AG10803 (cell line): ENCODE measurements at regions not wholly inside any gene's neighbourhood (a gene's known extent, or its start where the extent isn't known, plus 50 kb on each side); places are given as distances from the start of the nearest gene placed in this dataset.
A peak's percentile ranks its signal among the peaks of the same experiment; 100 is the strongest.

Experiments used
- DNase-seq: peaks from one replicate; pipeline ENCODE4 v3.0.0; 2010; ENCODE audit warnings: low read depth
- H3K4me3 ChIP-seq: 2 replicates; pipeline ENCODE4 v1.5.1; 2011; ENCODE audit warnings: mild to moderate bottlenecking, low read length, control low read depth
- TF ChIP-seq, protein P1 (sequence below): conservative IDR thresholded peaks from 2 replicates; pipeline ENCODE4 v1.5.1; 2011; ENCODE audit warnings: mild to moderate bottlenecking, low read length, control low read depth, inconsistent platforms

DNA sequence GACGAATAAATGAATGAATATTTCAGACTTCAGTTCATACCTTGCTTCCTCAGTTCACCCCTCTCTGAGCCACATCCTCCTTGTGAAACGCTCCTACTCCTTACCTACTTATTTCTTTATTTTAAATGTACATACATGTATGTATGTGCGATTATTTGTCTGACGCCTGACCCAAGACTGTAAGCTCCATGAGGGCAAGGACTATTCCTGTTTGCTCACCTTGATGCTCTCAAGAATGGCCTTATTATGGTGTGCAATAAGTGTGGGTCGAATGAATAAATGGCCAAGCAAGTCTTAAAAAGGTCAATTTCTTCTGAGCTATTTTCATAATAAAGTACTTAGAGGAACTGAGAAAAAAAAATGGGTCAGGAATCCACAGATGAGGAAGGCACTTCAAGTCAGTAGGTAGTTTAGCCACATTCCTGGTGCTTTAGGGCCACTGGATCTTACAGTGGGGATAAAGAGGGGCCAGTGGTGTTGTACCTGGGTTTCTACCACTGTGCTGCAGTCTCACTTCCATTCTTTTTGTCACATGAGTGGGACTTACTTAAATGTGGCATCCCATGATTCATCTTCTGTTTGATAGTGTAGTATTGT lies 74.7 kb downstream of the SDC1 start:
- DNase-seq, result no peak
- H3K4me3 ChIP-seq, result no peak overlapping the region
- TF ChIP-seq, protein P1, sequence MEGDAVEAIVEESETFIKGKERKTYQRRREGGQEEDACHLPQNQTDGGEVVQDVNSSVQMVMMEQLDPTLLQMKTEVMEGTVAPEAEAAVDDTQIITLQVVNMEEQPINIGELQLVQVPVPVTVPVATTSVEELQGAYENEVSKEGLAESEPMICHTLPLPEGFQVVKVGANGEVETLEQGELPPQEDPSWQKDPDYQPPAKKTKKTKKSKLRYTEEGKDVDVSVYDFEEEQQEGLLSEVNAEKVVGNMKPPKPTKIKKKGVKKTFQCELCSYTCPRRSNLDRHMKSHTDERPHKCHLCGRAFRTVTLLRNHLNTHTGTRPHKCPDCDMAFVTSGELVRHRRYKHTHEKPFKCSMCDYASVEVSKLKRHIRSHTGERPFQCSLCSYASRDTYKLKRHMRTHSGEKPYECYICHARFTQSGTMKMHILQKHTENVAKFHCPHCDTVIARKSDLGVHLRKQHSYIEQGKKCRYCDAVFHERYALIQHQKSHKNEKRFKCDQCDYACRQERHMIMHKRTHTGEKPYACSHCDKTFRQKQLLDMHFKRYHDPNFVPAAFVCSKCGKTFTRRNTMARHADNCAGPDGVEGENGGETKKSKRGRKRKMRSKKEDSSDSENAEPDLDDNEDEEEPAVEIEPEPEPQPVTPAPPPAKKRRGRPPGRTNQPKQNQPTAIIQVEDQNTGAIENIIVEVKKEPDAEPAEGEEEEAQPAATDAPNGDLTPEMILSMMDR, result no peak

DNA sequence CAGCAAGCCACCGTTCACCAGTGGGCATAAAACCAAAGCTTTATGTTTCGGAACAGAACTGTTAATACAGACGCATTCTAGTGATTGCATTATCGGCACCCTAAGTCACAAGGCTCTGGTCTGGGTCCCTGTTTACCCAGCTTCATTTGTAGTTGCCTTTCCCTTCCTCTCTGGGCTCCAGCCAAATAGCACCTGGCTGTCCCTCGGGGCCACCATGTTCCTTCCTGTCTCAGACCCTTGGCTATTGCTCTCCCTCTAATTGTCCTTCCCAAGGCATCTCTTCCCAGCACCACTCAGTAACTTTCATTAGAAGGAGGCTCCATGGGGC lies 75.3 kb downstream of the SDC1 start:
- no peak for DNase-seq
- TF ChIP-seq, protein P1, result no peak; the same call in 1 of the 2 replicates
- no peak overlapping the region for H3K4me3 ChIP-seq

DNA sequence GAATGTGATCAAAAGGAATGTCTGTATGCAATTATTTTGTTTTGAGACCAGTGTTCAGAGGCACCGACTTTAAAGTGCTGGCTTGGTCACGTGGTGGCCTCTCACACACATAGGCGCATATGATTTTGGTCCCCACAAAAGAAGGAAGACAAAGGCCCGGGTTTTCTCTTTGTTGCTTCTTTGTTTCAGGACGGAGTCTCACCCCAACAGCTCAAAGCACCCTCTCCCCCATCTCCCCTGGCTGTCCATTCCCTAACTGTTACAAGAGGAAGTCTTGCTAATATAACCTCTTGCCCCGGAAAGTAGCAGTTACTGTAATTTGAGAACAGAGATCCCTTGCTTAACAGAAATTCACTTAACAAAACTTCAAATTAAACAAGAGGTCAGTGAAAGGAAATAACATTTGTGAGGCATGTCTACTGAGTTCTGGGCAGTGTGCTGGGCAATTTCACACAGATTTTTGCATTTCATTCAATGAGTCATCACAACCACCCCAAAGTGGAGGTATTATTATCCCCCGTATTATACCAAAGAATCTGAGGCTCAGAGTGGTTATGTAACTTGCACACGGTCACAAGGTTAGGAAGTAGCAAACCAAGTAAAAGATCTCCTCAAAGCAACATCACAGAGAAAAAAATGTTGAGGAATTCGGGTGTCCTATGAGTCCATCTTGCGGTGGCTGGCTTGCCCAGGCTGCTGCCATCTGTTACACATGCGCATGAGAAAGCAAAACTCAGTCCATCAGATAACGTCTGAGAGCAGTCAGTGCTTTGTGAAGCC lies 75.8 kb downstream of the SDC1 start:
- peak; percentile 96 for DNase-seq

DNA sequence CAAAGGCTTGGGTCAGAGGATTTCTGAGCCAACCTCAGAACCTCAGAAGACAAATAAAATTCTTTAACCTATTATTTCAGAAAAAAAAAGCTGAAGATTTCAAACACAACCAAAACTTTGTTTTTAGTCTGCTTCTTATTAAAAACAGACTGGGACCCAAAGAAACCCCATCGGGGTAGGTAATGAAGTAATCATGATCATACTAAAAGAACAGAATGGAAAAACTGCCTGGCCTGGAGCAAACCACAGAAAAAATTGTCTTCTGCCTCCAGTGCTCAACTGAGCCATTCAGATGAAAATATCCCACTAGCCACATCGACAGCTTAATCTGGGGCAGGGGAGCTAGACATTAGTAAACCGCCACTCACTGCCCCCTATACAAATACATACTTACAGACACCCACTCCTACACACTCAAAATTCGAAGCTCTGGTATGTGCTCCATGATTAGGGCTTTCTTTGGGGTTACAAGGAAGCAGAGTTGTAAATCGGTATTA lies 76.5 kb downstream of the SDC1 start:
- peak; percentile 57 for DNase-seq
- no peak overlapping the region for H3K4me3 ChIP-seq
- TF ChIP-seq, protein P1, result no peak

More for the DNA sequence above, 75.8 kb downstream of the SDC1 start:
- H3K4me3 ChIP-seq, result no peak overlapping the region
- TF ChIP-seq, protein P1, result no peak

DNA sequence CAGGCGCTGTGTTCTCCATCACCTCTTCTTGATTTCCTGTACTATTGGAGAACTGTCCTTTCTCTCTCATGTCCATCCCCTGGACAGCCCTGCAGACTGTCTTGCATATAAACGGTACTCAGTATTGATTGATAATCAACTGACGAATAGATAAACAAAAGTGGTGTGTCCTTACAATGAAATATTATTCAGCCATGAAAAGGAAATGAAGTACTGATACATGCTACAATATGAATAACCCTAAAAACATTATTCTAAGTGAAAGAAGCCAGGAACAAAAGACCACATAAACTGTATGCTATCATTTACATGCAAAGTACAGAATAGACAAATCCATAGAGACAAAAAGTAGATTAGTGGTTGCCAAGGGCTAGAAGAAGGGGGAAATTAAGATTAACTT lies 77.6 kb downstream of the SDC1 start:
- no peak overlapping the region for H3K4me3 ChIP-seq
- TF ChIP-seq, protein P1, result no peak
- DNase-seq, result no peak

DNA sequence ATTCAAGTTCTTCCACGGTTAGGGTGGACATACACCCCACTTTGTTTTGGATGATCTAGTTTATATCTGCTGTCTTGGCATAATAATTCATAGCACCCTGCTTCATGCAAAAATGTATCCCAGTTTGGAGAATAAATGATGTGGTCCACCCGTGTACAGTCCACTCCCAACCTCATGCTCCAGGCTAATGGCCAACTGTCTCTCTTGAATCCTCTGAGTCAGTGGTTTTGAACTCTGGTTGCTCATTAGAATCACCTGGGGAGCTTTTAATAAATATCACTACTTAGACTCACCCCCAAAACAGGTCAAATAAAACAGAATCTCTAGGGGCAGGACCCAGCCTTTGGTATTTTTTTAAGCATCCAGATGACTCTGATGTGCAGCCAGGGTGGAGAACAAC lies 78.5 kb downstream of the SDC1 start:
- DNase-seq, result no peak
- no peak overlapping the region for H3K4me3 ChIP-seq

More for the DNA sequence above, 78.5 kb downstream of the SDC1 start:
- TF ChIP-seq, protein P1, result no peak
